H1 (cell line): ENCODE measurements at regions not wholly inside any gene's neighbourhood (a gene's known extent, or its start where the extent isn't known, plus 50 kb on each side); places are given as distances from the start of the nearest gene placed in this dataset.

Source experiments
- CTCF ChIA-PET: fragments of 300-600 bp; sonication (Branson Sonifier 250); formaldehyde crosslinking; loops from one replicate; lab custom pipeline; 2021; ENCODE audit not compliant: partially characterized antibody; lab: Charles Lee
- POLR2A ChIA-PET: fragments of 300-600 bp; sonication (Branson Sonifier 250); formaldehyde crosslinking; loops from one replicate; lab custom pipeline; 2021; ENCODE audit warnings: inconsistent platforms; ENCODE audit not compliant: partially characterized antibody; lab: Charles Lee
- DNase-seq, 2 experiments: peaks; one replicate each; pipeline versions ENCODE4 v3.0.0 to v3.0.0-alpha.2; 2010 to 2022; ENCODE audit warnings: low spot score in 2 of 2, low read depth in 1 of 2, mixed read lengths in 1 of 2
- FAIRE-seq: peaks from 2 replicates; lab custom pipeline; 2011; peaks lifted over from hg19 to GRCh38; lab: Jason Lieb, UNC
- H2AFZ ChIP-seq: 2 replicates; pipeline ENCODE4 v1.8.1; 2012; ENCODE audit warnings: low read length, inconsistent platforms
- H2AK5ac ChIP-seq: 2 replicates; pipeline ENCODE4 v1.6.1; 2013; ENCODE audit warnings: low read depth, low read length
- H2BK120ac ChIP-seq: replicated peaks from 2 replicates; pipeline ENCODE3; 2013; ENCODE audit warnings: low read depth, low read length, inconsistent platforms
- H2BK12ac ChIP-seq: 2 replicates; pipeline ENCODE4 v1.6.1; 2013; ENCODE audit warnings: low read depth, low read length
- H2BK15ac ChIP-seq: 2 replicates; pipeline ENCODE4 v1.6.1; 2013; ENCODE audit warnings: low read length
- H2BK20ac ChIP-seq: 2 replicates; pipeline ENCODE4 v1.6.1; 2013; ENCODE audit warnings: low read length
- H2BK5ac ChIP-seq: 2 replicates; pipeline ENCODE4 v1.6.1; 2013; ENCODE audit warnings: low read depth, low read length
- H3K14ac ChIP-seq: 2 replicates; pipeline ENCODE4 v1.6.1; 2013; ENCODE audit warnings: inconsistent platforms; ENCODE audit not compliant: insufficient read length
- H3K18ac ChIP-seq: 2 replicates; pipeline ENCODE4 v1.6.1; 2013; ENCODE audit warnings: low read length; ENCODE audit errors: extremely low read depth
- H3K23ac ChIP-seq: 2 replicates; pipeline ENCODE4 v1.6.1; 2013; ENCODE audit warnings: inconsistent platforms; ENCODE audit not compliant: insufficient read length
- H3K23me2 ChIP-seq: 2 replicates; pipeline ENCODE4 v1.6.1; 2013; ENCODE audit warnings: low read depth, low read length
- H3K27ac ChIP-seq: 2 replicates; pipeline ENCODE4 v1.6.1; 2011; ENCODE audit warnings: low read depth, low read length, inconsistent platforms
- H3K27me3 ChIP-seq, 4 experiments: replicated peaks in 1 of 4; 1 replicate in 1 of 4; 2 replicates in 3 of 4; pipeline versions ENCODE4 v1.6.1 to v1.8.1; 2011 to 2013; ENCODE audit warnings: low read length in 3 of 4, mild to moderate bottlenecking in 3 of 4, inconsistent platforms in 2 of 4, mixed read lengths in 2 of 4, moderate library complexity in 1 of 4; ENCODE audit not compliant: control insufficient read depth in 3 of 4, insufficient read depth in 3 of 4; ENCODE audit errors: extremely low read depth in 1 of 4
- H3K36me3 ChIP-seq, 4 experiments: 2 replicates each; pipeline versions ENCODE4 v1.6.1 to v1.8.1; 2011 to 2013; ENCODE audit warnings: mild to moderate bottlenecking in 4 of 4, low read length in 3 of 4, moderate library complexity in 2 of 4, control low read depth in 1 of 4, inconsistent platforms in 1 of 4; ENCODE audit not compliant: insufficient read depth in 4 of 4, control insufficient read depth in 2 of 4
- H3K4ac ChIP-seq: replicated peaks from 2 replicates; pipeline ENCODE3; 2013; ENCODE audit warnings: low read length, low read depth, mixed read lengths, inconsistent platforms; ENCODE audit not compliant: insufficient read length
- H3K4me1 ChIP-seq, 4 experiments: replicated peaks in 1 of 4; 1 replicate in 1 of 4; 2 replicates in 3 of 4; pipeline versions ENCODE4 v1.6.1 to v1.8.1; 2011 to 2013; ENCODE audit warnings: low read length in 3 of 4, inconsistent platforms in 2 of 4, mixed read lengths in 1 of 4; ENCODE audit not compliant: insufficient read depth in 4 of 4, control insufficient read depth in 3 of 4
- H3K4me2 ChIP-seq, 2 experiments: 2 replicates each; pipeline versions ENCODE4 v1.6.1 to v1.8.1; 2011 to 2013; ENCODE audit warnings: low read depth in 2 of 2, low read length in 2 of 2, control low read depth in 1 of 2, inconsistent platforms in 1 of 2, mild to moderate bottlenecking in 1 of 2; ENCODE audit not compliant: insufficient read depth in 1 of 2
- H3K4me3 ChIP-seq, 4 experiments: fragments of 200-600, 300-600 bp in 1 of 4; sonication (generic), shearing (Covaris generic), sonication (Bioruptor Twin) in 1 of 4; 2 replicates each; pipeline versions ENCODE4 v1.5.1 to v1.8.1; 2011 to 2016; ENCODE audit warnings: low read length in 4 of 4, low read depth in 3 of 4, control low read depth in 2 of 4, inconsistent platforms in 2 of 4, mild to moderate bottlenecking in 2 of 4, mixed read lengths in 1 of 4, moderate library complexity in 1 of 4; ENCODE audit not compliant: insufficient read depth in 2 of 4; ENCODE audit errors: extremely low read depth in 1 of 4
- H3K56ac ChIP-seq: replicated peaks from 2 replicates; pipeline ENCODE3; 2013; ENCODE audit warnings: low read depth, mild to moderate bottlenecking, mixed read lengths, low read length, inconsistent platforms; ENCODE audit not compliant: insufficient read length
- H3K79me1 ChIP-seq: 2 replicates; pipeline ENCODE4 v1.6.1; 2013; ENCODE audit warnings: low read depth, low read length, control low read depth
- H3K79me2 ChIP-seq, 2 experiments: 2 replicates each; pipeline versions ENCODE4 v1.6.1 to v1.8.1; 2012 to 2013; ENCODE audit warnings: low read length in 2 of 2, mild to moderate bottlenecking in 2 of 2, inconsistent platforms in 1 of 2; ENCODE audit not compliant: insufficient read depth in 2 of 2, control insufficient read depth in 1 of 2
- H3K9ac ChIP-seq, 4 experiments: replicated peaks in 1 of 4; 1 replicate in 1 of 4; 2 replicates in 3 of 4; pipeline versions ENCODE4 v1.6.1 to v1.8.1; 2011 to 2013; ENCODE audit warnings: low read depth in 3 of 4, low read length in 3 of 4, control low read depth in 2 of 4, mild to moderate bottlenecking in 2 of 4, moderate library complexity in 2 of 4, inconsistent platforms in 1 of 4; ENCODE audit errors: extremely low read depth in 1 of 4
- H3K9me3 ChIP-seq, 2 experiments: 2 replicates each; pipeline versions ENCODE4 v1.6.1 to v1.8.1; 2012 to 2013; ENCODE audit warnings: mild to moderate bottlenecking in 2 of 2, moderate library complexity in 2 of 2, control low read depth in 1 of 2, inconsistent platforms in 1 of 2, low read depth in 1 of 2, low read length in 1 of 2, mixed read lengths in 1 of 2; ENCODE audit not compliant: insufficient read depth in 2 of 2
- H4K20me1 ChIP-seq, 2 experiments: replicated peaks in 1 of 2; 2 replicates each; pipeline versions ENCODE3 to v1.8.1; 2011 to 2013; ENCODE audit warnings: inconsistent platforms in 2 of 2, low read length in 2 of 2, mild to moderate bottlenecking in 1 of 2; ENCODE audit not compliant: insufficient read depth in 2 of 2, control insufficient read depth in 1 of 2
- H4K5ac ChIP-seq: 2 replicates; pipeline ENCODE4 v1.6.1; 2013; ENCODE audit warnings: low read length, low read depth, mixed read lengths, inconsistent platforms; ENCODE audit not compliant: insufficient read length
- H4K8ac ChIP-seq: 2 replicates; pipeline ENCODE4 v1.8.0; 2013; ENCODE audit warnings: mild to moderate bottlenecking, moderate library complexity, low read length, inconsistent platforms; ENCODE audit not compliant: insufficient read depth; ENCODE audit errors: extremely low read depth
- H4K91ac ChIP-seq: replicated peaks from 2 replicates; pipeline ENCODE3; 2013; ENCODE audit warnings: low read length, mixed read lengths, inconsistent platforms; ENCODE audit not compliant: insufficient read length
- BACH1 ChIP-seq: IDR thresholded peaks from 2 replicates; pipeline ENCODE4 v1.6.1; 2012; ENCODE audit warnings: low read length, improper control_type of control experiment
- BRCA1 ChIP-seq: IDR thresholded peaks from 2 replicates; pipeline ENCODE4 v1.6.1; 2012; ENCODE audit warnings: low read depth, low read length, improper control_type of control experiment
- CEBPB ChIP-seq: IDR thresholded peaks from 2 replicates; pipeline ENCODE4 v1.6.1; 2012; ENCODE audit warnings: low read depth, low read length
- CREB1 ChIP-seq: IDR thresholded peaks from 2 replicates; pipeline ENCODE4 v1.6.1; 2012; ENCODE audit warnings: inconsistent platforms
- E2F6 ChIP-seq: IDR thresholded peaks from 2 replicates; pipeline ENCODE4 v1.6.1; 2012; ENCODE audit warnings: inconsistent platforms
- EGR1 ChIP-seq: IDR thresholded peaks from 2 replicates; pipeline ENCODE4 v1.6.1; 2011; ENCODE audit warnings: low read depth, low read length, borderline replicate concordance
- HDAC6 ChIP-seq: IDR thresholded peaks from one replicate; pipeline ENCODE4 v1.7.1; 2012; ENCODE audit warnings: low read depth, mild to moderate bottlenecking, inconsistent platforms, low read length, moderate library complexity
- KDM1A ChIP-seq: fragments of 200-600, 300-600 bp; sonication (generic); IDR thresholded peaks from 2 replicates; pipeline ENCODE4 v1.7.1; 2016; ENCODE audit warnings: mild to moderate bottlenecking, low read length, borderline replicate concordance
- MAFK ChIP-seq: IDR thresholded peaks from 2 replicates; pipeline ENCODE4 v1.6.1; 2012; ENCODE audit warnings: low read depth, mild to moderate bottlenecking, improper control_type of control experiment, low read length
- PHF8 ChIP-seq: fragments of 200-600 bp; sonication (generic); conservative IDR thresholded peaks from 2 replicates; pipeline ENCODE4 v1.7.1; 2012; ENCODE audit warnings: low read depth, mild to moderate bottlenecking, inconsistent platforms, low read length, moderate library complexity
- SIN3A ChIP-seq, 2 experiments: IDR thresholded peaks in 1 of 2; conservative IDR thresholded peaks in 1 of 2; 2 replicates each; pipeline ENCODE4 v1.6.1; 2011 to 2012; ENCODE audit warnings: low read length in 2 of 2, improper control_type of control experiment in 1 of 2, low read depth in 1 of 2, mild to moderate bottlenecking in 1 of 2
- SP2 ChIP-seq: IDR thresholded peaks from 2 replicates; pipeline ENCODE4 v1.6.1; 2012; ENCODE audit warnings: mild to moderate bottlenecking, low read length, inconsistent platforms
- SUZ12 ChIP-seq: fragments of 200-600 bp; sonication (generic); IDR thresholded peaks from 2 replicates; pipeline ENCODE4 v1.6.1; 2012; ENCODE audit warnings: mild to moderate bottlenecking, inconsistent platforms, low read length, moderate library complexity, mixed read lengths
- TAF1 ChIP-seq: IDR thresholded peaks from 2 replicates; pipeline ENCODE4 v1.6.1; 2011; ENCODE audit warnings: mild to moderate bottlenecking, low read depth, low read length
- WGBS, 2 experiments: shearing (Covaris generic) in 1 of 2; methylation state at CpG; one replicate each; pipeline versions ENCODE4 v1.1.6 to v1.1.7; 2013 to 2015; ENCODE audit warnings: low lambda C conversion rate in 2 of 2, mixed read lengths in 2 of 2, inconsistent platforms in 1 of 2, low coverage in 1 of 2, missing lambda C conversion rate in 1 of 2; ENCODE audit not compliant: insufficient replicate concordance in 2 of 2, insufficient coverage in 1 of 2, insufficient read length in 1 of 2; ENCODE audit errors: extremely low coverage in 1 of 2, missing lambda C conversion rate in 1 of 2; 5-methylcytosine and 5-hydroxymethylcytosine counted together
- TF ChIP-seq, protein P1 (sequence below): IDR thresholded peaks from 2 replicates; pipeline ENCODE4 v1.6.1; 2012; ENCODE audit warnings: inconsistent platforms

DNA sequence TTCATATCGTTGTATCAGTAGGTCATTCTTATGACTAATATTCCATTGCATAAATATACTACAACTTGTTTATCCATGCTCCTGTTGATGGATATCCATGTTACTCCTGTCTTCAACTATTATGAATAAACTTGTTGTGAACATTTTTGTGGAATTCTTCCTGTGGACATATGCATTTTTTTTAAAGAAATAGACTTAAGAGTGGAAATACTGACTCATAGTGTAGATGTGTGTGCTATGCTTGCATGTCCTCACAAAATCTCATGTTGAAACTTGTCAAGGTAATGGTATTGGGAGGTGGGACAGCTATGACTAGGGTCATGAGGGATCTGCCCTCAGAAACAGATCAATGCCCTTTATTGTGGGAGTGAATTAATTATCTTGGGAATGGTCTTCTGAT is 240.5 kb upstream of the PRSS58 start:
- H3K4me2 ChIP-seq: no peak overlapping the region
- H3K36me3 ChIP-seq: no peaks in the 10 kb centered on the region
- no peak overlapping the region for H2BK15ac ChIP-seq
- no peaks in the 10 kb centered on the region for H3K79me1 ChIP-seq
- TF ChIP-seq BACH1: no peak
- no peak for TF ChIP-seq SUZ12
- no peak for TF ChIP-seq KDM1A
- TF ChIP-seq CEBPB: no peak
- no peak for TF ChIP-seq HDAC6
- TF ChIP-seq TAF1: no peak
- TF ChIP-seq, protein P1, sequence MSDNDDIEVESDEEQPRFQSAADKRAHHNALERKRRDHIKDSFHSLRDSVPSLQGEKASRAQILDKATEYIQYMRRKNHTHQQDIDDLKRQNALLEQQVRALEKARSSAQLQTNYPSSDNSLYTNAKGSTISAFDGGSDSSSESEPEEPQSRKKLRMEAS: no peak
- no peak for TF ChIP-seq CREB1
- TF ChIP-seq SP2: no peak
- TF ChIP-seq PHF8: no peak
- no peak for TF ChIP-seq SIN3A (conservative IDR thresholded peaks at IDR 0.05 in 1 of 2, IDR thresholded peaks at IDR 0.05 in 1 of 2; ENCODE audit: low read depth in 1 of 2, low read length in 2 of 2)
- TF ChIP-seq E2F6: no peak
- TF ChIP-seq EGR1: no peak
- no peak for TF ChIP-seq BRCA1
- TF ChIP-seq MAFK: no peak
- H4K5ac ChIP-seq: no peak overlapping the region
- FAIRE-seq (no peak), DNase-seq (no peak)
- H3K9ac ChIP-seq: no peak overlapping the region
- no peak overlapping the region for H4K8ac ChIP-seq
- no peaks in the 10 kb centered on the region for H3K27me3 ChIP-seq
- no peak overlapping the region for H3K27ac ChIP-seq
- H3K23me2 ChIP-seq: no peaks in the 10 kb centered on the region
- no peak overlapping the region for H3K14ac ChIP-seq
- H3K4me1 ChIP-seq: no peaks in the 10 kb centered on the region
- no peak overlapping the region for H3K4ac ChIP-seq
- H2AK5ac ChIP-seq: no peak overlapping the region
- H3K56ac ChIP-seq: no peak overlapping the region
- CTCF ChIA-PET: interaction anchor here (0.9 to 32.4 kb wide), 27 partner anchors 10 to 316 kb away, joined by 3 to 665 read pairs (median 7); no protein-coding TSS in a partner anchor
- H3K4me3 ChIP-seq: no peak overlapping the region
- no peak overlapping the region for H3K18ac ChIP-seq
- no peak overlapping the region for H4K91ac ChIP-seq
- H4K20me1 ChIP-seq: no peaks in the 10 kb centered on the region
- H3K79me2 ChIP-seq: no peaks in the 10 kb centered on the region
- no peak overlapping the region for H2BK120ac ChIP-seq
- H3K23ac ChIP-seq: no peak overlapping the region
- 90% methylated on average over 1 of the region's 1 CpG; no CpG with 5 or more reads in 1 of the 2 experiments for WGBS, 2 experiments
- H2AFZ ChIP-seq: no peak overlapping the region
- no peak overlapping the region for H2BK12ac ChIP-seq
- POLR2A ChIA-PET: no interaction called here
- H3K9me3 ChIP-seq: no peaks in the 10 kb centered on the region
- no peak overlapping the region for H2BK20ac ChIP-seq
- H2BK5ac ChIP-seq: no peak overlapping the region
